HepG2 (cell line): ENCODE measurements at regions not wholly inside any gene's neighbourhood (a gene's known extent, or its start where the extent isn't known, plus 50 kb on each side); places are given as distances from the start of the nearest gene placed in this dataset.

Source experiments
- ATAC-seq: fragments of 200-7000 bp; cut with Tn5 transposase; 3 replicates; pipeline ENCODE4 v1.9.1; 2020; ENCODE audit warnings: mild to moderate bottlenecking, moderate library complexity
- BruUV-seq: library from RNA; stranded (reverse); fragments of 400-500 nt; replicated peaks from 2 replicates; lab custom pipeline; 2021; lab: Mats Ljungman, UMichigan
- CTCF ChIA-PET: fragments of 300-600 bp; formaldehyde crosslinking; extraction: SDS; loops from one replicate; lab custom pipeline; 2021; ENCODE audit warnings: low total read pairs, inconsistent platforms, low intra/inter-chr PET ratio; lab: Yijun Ruan, JAX
- POLR2A ChIA-PET: fragments of 350-600 bp; sonication (Branson Sonifier 250); formaldehyde crosslinking; loops from one replicate; lab custom pipeline; 2020; ENCODE audit warnings: antibody characterized with exemption, inconsistent platforms; lab: Yijun Ruan, JAX
- DNase-seq: peaks from one replicate; pipeline ENCODE4 v3.0.0-alpha.2; 2015; ENCODE audit warnings: low spot score
- FAIRE-seq: peaks from 3 replicates; lab custom pipeline; 2011; peaks lifted over from hg19 to GRCh38; lab: Jason Lieb, UNC
- H2AFZ ChIP-seq: one replicate; pipeline ENCODE4 v1.6.1; 2011; ENCODE audit warnings: low read length, inconsistent platforms
- H3K27ac ChIP-seq: fragments of 300-600 bp; 3 replicates; pipeline ENCODE4 v1.8.0; 2011; ENCODE audit warnings: mixed run types, mild to moderate bottlenecking, mixed read lengths, low read length, inconsistent platforms; ENCODE audit not compliant: insufficient read depth; ENCODE audit errors: extremely low read length
- H3K27me3 ChIP-seq, 2 experiments: fragments of 200-600 bp in 1 of 2; 2 replicates in 1 of 2; 3 replicates in 1 of 2; pipeline versions ENCODE4 v1.6.0 to v1.8.0; 2011; ENCODE audit warnings: low read length in 2 of 2, mild to moderate bottlenecking in 2 of 2, moderate library complexity in 2 of 2, inconsistent platforms in 1 of 2; ENCODE audit not compliant: insufficient read depth in 2 of 2, control insufficient read depth in 1 of 2
- H3K36me3 ChIP-seq, 2 experiments: fragments of 200-600 bp in 1 of 2; replicated peaks in 1 of 2; 2 replicates in 1 of 2; 3 replicates in 1 of 2; pipeline versions ENCODE4 v1.5.1 to v1.8.0; 2011; ENCODE audit warnings: low read length in 2 of 2, inconsistent platforms in 1 of 2; ENCODE audit not compliant: insufficient read depth in 2 of 2, control insufficient read depth in 1 of 2
- H3K4me1 ChIP-seq: 2 replicates; pipeline ENCODE4 v1.5.1; 2012; ENCODE audit warnings: low read length, inconsistent platforms; ENCODE audit not compliant: insufficient read depth
- H3K4me2 ChIP-seq: 2 replicates; pipeline ENCODE4 v1.6.0; 2011; ENCODE audit warnings: low read depth, low read length, inconsistent platforms
- H3K4me3 ChIP-seq, 3 experiments: fragments of 200-600 bp in 1 of 3; sonication (generic), shearing (Covaris generic) in 1 of 3; replicated peaks in 1 of 3; 2 replicates each; pipeline ENCODE4 v1.5.1; 2011 to 2016; ENCODE audit warnings: low read length in 3 of 3, inconsistent platforms in 2 of 3, low read depth in 2 of 3, mild to moderate bottlenecking in 2 of 3, control low read depth in 1 of 3, mixed read lengths in 1 of 3; ENCODE audit not compliant: insufficient read depth in 1 of 3
- H3K79me2 ChIP-seq: one replicate; pipeline ENCODE4 v1.6.1; 2011; ENCODE audit warnings: low read length, inconsistent platforms; ENCODE audit not compliant: insufficient read depth
- H3K9ac ChIP-seq: 2 replicates; pipeline ENCODE4 v1.6.0; 2011; ENCODE audit warnings: mild to moderate bottlenecking, low read depth, low read length, inconsistent platforms; ENCODE audit not compliant: insufficient read depth
- H3K9me3 ChIP-seq: 2 replicates; pipeline ENCODE4 v1.5.1; 2012; ENCODE audit warnings: mild to moderate bottlenecking, low read length
- H4K20me1 ChIP-seq: 2 replicates; pipeline ENCODE4 v1.6.0; 2011; ENCODE audit warnings: inconsistent platforms, mild to moderate bottlenecking, low read length, moderate library complexity; ENCODE audit not compliant: insufficient read depth
- AKAP8 ChIP-seq: sonication (generic); formaldehyde crosslinking; IDR thresholded peaks from 2 replicates; pipeline ENCODE4 v1.5.1; 2020; ENCODE audit warnings: mild to moderate bottlenecking, missing genetic modification reagents
- BRF2 ChIP-seq: sonication (generic); formaldehyde crosslinking; IDR thresholded peaks from 2 replicates; pipeline ENCODE4 v1.8.1; 2022; ENCODE audit warnings: mild to moderate bottlenecking, missing genetic modification reagents
- EED ChIP-seq: sonication (generic); formaldehyde crosslinking; IDR thresholded peaks from 2 replicates; pipeline ENCODE4 v1.5.0; 2020; ENCODE audit warnings: mild to moderate bottlenecking, missing genetic modification reagents
- HNF1B ChIP-seq: sonication (generic); formaldehyde crosslinking; IDR thresholded peaks from 2 replicates; pipeline ENCODE4 v1.5.1; 2020; ENCODE audit warnings: mild to moderate bottlenecking, moderate library complexity, missing genetic modification reagents
- NRL ChIP-seq: sonication (generic); formaldehyde crosslinking; IDR thresholded peaks from 2 replicates; pipeline ENCODE4 v1.5.0; 2020; ENCODE audit warnings: missing genetic modification reagents, mild to moderate bottlenecking, moderate library complexity, borderline replicate concordance
- RBM22 ChIP-seq: fragments of 200-400 bp; formaldehyde crosslinking; optimal IDR thresholded peaks from 2 replicates; pipeline ENCODE3; 2017; ENCODE audit warnings: mild to moderate bottlenecking, low read length, moderate library complexity
- TBP ChIP-seq: sonication (generic); formaldehyde crosslinking; IDR thresholded peaks from 2 replicates; pipeline ENCODE4 v1.5.0; 2020; ENCODE audit warnings: missing genetic modification reagents
- ZBTB8A ChIP-seq: sonication (generic); formaldehyde crosslinking; IDR thresholded peaks from 2 replicates; pipeline ENCODE4 v1.4.0; 2020; ENCODE audit warnings: mild to moderate bottlenecking, low read depth, missing genetic modification reagents, borderline replicate concordance
- ZKSCAN8 ChIP-seq: IDR thresholded peaks from 2 replicates; pipeline ENCODE4 v1.6.1; 2016; ENCODE audit warnings: borderline replicate concordance, missing genetic modification reagents, missing compliant biosample characterization
- ZNF263 ChIP-seq: sonication (generic); formaldehyde crosslinking; IDR thresholded peaks from 2 replicates; pipeline ENCODE4 v1.4.0; 2020; ENCODE audit warnings: missing genetic modification reagents
- ZNF33B ChIP-seq: sonication (generic); formaldehyde crosslinking; IDR thresholded peaks from 2 replicates; pipeline ENCODE4 v1.5.1; 2020; ENCODE audit warnings: mild to moderate bottlenecking, missing genetic modification reagents
- ZNF530 ChIP-seq: sonication (generic); formaldehyde crosslinking; IDR thresholded peaks from 2 replicates; pipeline ENCODE4 v1.5.0; 2020; ENCODE audit warnings: low read depth, mild to moderate bottlenecking, missing genetic modification reagents
- ZNF546 ChIP-seq: sonication (generic); formaldehyde crosslinking; conservative IDR thresholded peaks from 2 replicates; pipeline ENCODE4 v1.8.1; 2023; ENCODE audit warnings: mild to moderate bottlenecking, missing genetic modification reagents
- ZNF687 ChIP-seq: sonication (generic); formaldehyde crosslinking; IDR thresholded peaks from 2 replicates; pipeline ENCODE4 v1.5.1; 2020; ENCODE audit warnings: mild to moderate bottlenecking, missing genetic modification reagents, moderate library complexity
- ZNF749 ChIP-seq: sonication (generic); formaldehyde crosslinking; IDR thresholded peaks from 2 replicates; pipeline ENCODE4 v1.8.0; 2022; ENCODE audit warnings: mild to moderate bottlenecking, missing genetic modification reagents, moderate library complexity, borderline replicate concordance
- ZNF883 ChIP-seq: sonication (generic); formaldehyde crosslinking; IDR thresholded peaks from 2 replicates; pipeline ENCODE4 v1.5.1; 2020; ENCODE audit warnings: mild to moderate bottlenecking, missing genetic modification reagents; ENCODE audit errors: not compliant biosample characterization
- WGBS: methylation state at CpG from one replicate; pipeline ENCODE4 v1.1.6; 2017; ENCODE audit warnings: low lambda C conversion rate; 5-methylcytosine and 5-hydroxymethylcytosine counted together
- in situ Hi-C: cut with HindIII; loops from 2 replicates; pipeline ENCODE4 v1.10.0; 2017; ENCODE audit warnings: low pct_unique_long_range_greater_than_20kb; ENCODE audit not compliant: extremely low pct_ligation_motif_present
- intact Hi-C: fragments of 100-400 bp; cut with micrococcal nuclease; formaldehyde crosslinking; loops from one replicate; pipeline ENCODE4 v1.10.0; 2022; ENCODE audit not compliant: unreplicated experiment

- TF ChIP-seq ZNF687 (CRISPR knock-in tag) = no peak
Observed at GRCh38 chr7:136045181-136045580, 68.0 kb upstream of the MTPN start (continued).

- in situ Hi-C loops (no loop called here), intact Hi-C loops (no loop called here)
- Histone ChIP-seq H3K27ac (no peak overlapping the region), H3K79me2 (no peaks in the 10 kb centered on the region), H3K4me1 (no peaks in the 10 kb centered on the region), H3K4me2 (no peak overlapping the region), H3K9me3 (no peaks in the 10 kb centered on the region), H3K4me3 (no peak overlapping the region), H3K27me3 (no peaks in the 10 kb centered on the region), H3K9ac (no peak overlapping the region), H3K36me3 (no peaks in the 10 kb centered on the region), H2AFZ (no peak overlapping the region), H4K20me1 (no peaks in the 10 kb centered on the region)
- 11% methylated on average over 5 of the region's 5 CpGs for WGBS
- FAIRE-seq (no peak), DNase-seq (no peak), ATAC-seq (no peak)
- ChIA-PET POLR2A (no interaction called here), CTCF (no interaction called here)
- BruUV-seq = no TSS peak
- TF ChIP-seq ZNF546 (CRISPR knock-in tag) (no peak), EED (CRISPR knock-in tag) (no peak), ZNF749 (CRISPR knock-in tag) (no peak), BRF2 (CRISPR knock-in tag) (no peak), NRL (no peak), ZNF530 (CRISPR knock-in tag) (no peak), TBP (CRISPR knock-in tag) (no peak), AKAP8 (CRISPR knock-in tag) (no peak), HNF1B (CRISPR knock-in tag) (no peak), ZNF263 (CRISPR knock-in tag) (no peak), ZNF33B (CRISPR knock-in tag) (no peak), ZNF883 (CRISPR knock-in tag) (no peak), ZKSCAN8 (CRISPR knock-in tag) (no peak), ZBTB8A (CRISPR knock-in tag) (no peak), RBM22 (no peak)
Observed at GRCh38 chr7:136039577-136040345, 62.6 kb upstream of the MTPN start.
